ENCODE measurements at regions not wholly inside any gene's neighbourhood (a gene's known extent, or its start where the extent isn't known, plus 50 kb on each side); places are given as distances from the start of the nearest gene placed in this dataset.

GRCh38 chr5:68798877-68799843 lies 294.7 kb upstream of the SLC30A5 start:
- no peaks in the 10 kb centered on the region for H3K36me3 ChIP-seq
- H4K20me1 ChIP-seq = no peaks in the 10 kb centered on the region
- TF ChIP-seq Cebpa-rat (IDR thresholded peaks at IDR 0.05) = no peak
- H3K27ac ChIP-seq = no peak overlapping the region
- H3K4me2 ChIP-seq = no peak overlapping the region
- no peak overlapping the region for H3K4me3 ChIP-seq
- H3K9ac ChIP-seq = no peak overlapping the region
- no peaks in the 10 kb centered on the region for H3K27me3 ChIP-seq
- no peaks in the 10 kb centered on the region for H3K4me1 ChIP-seq
- peaks cover 0 to 6% (median 0%) of the 10 kb centered on the region in 11 experiments; a peak in 4 of 22 replicates for H3K9me3 ChIP-seq (replicated peaks in 1 of 11)

GRCh38 chr5:68802430-68802829 lies 291.4 kb upstream of the SLC30A5 start:
- no peaks in the 10 kb centered on the region for H3K27me3 ChIP-seq
- H3K27ac ChIP-seq = no peak overlapping the region
- no peaks in the 10 kb centered on the region for H3K4me1 ChIP-seq
- H3K9me3 ChIP-seq (replicated peaks in 1 of 11) = peaks cover 0 to 12% (median 0%) of the 10 kb centered on the region in 11 experiments; a peak in 7 of 22 replicates
- H3K4me2 ChIP-seq = no peak overlapping the region
- no peak overlapping the region for H3K4me3 ChIP-seq
- no peaks in the 10 kb centered on the region for H4K20me1 ChIP-seq
- TF ChIP-seq Cebpa-rat (IDR thresholded peaks at IDR 0.05) = no peak
- H3K9ac ChIP-seq = no peak overlapping the region
- no peaks in the 10 kb centered on the region for H3K36me3 ChIP-seq

GRCh38 chr5:68803881-68804319 lies 289.9 kb upstream of the SLC30A5 start:
- Histone ChIP-seq H3K27ac (no peak overlapping the region), H3K4me3 (no peak overlapping the region), H3K9ac (no peak overlapping the region), H3K9me3 (replicated peaks in 1 of 11) (peaks cover 0 to 12% (median 0%) of the 10 kb centered on the region in 11 experiments; a peak in 7 of 22 replicates), H3K4me1 (no peaks in the 10 kb centered on the region), H3K36me3 (no peaks in the 10 kb centered on the region), H3K4me2 (no peak overlapping the region), H3K27me3 (no peaks in the 10 kb centered on the region), H4K20me1 (no peaks in the 10 kb centered on the region)
- no peak for TF ChIP-seq Cebpa-rat (IDR thresholded peaks at IDR 0.05)

- TF ChIP-seq Cebpa-rat (IDR thresholded peaks at IDR 0.05) = no peak
- no peak overlapping the region for H3K27ac ChIP-seq
- H3K27me3 ChIP-seq = no peaks in the 10 kb centered on the region
- H3K9ac ChIP-seq = no peak overlapping the region
- H3K36me3 ChIP-seq = no peaks in the 10 kb centered on the region
- no peak overlapping the region for H3K4me3 ChIP-seq
- peaks cover 0 to 12% (median 0%) of the 10 kb centered on the region in 11 experiments; a peak in 7 of 22 replicates for H3K9me3 ChIP-seq (replicated peaks in 1 of 11)
- H3K4me1 ChIP-seq = no peaks in the 10 kb centered on the region
- H3K4me2 ChIP-seq = no peak overlapping the region
- no peaks in the 10 kb centered on the region for H4K20me1 ChIP-seq
Measured at GRCh38 chr5:68804343-68804742, 289.5 kb upstream of the SLC30A5 start.

GRCh38 chr5:68805444-68805843 lies 288.4 kb upstream of the SLC30A5 start:
- H3K4me2 ChIP-seq = no peak overlapping the region
- peaks cover 0 to 12% (median 0%) of the 10 kb centered on the region in 11 experiments; a peak in 7 of 22 replicates for H3K9me3 ChIP-seq (replicated peaks in 1 of 11)
- H3K27me3 ChIP-seq = no peaks in the 10 kb centered on the region
- H4K20me1 ChIP-seq = no peaks in the 10 kb centered on the region
- TF ChIP-seq Cebpa-rat (IDR thresholded peaks at IDR 0.05) = no peak
- no peak overlapping the region for H3K4me3 ChIP-seq
- H3K36me3 ChIP-seq = no peaks in the 10 kb centered on the region
- H3K27ac ChIP-seq = no peak overlapping the region
- H3K4me1 ChIP-seq = no peaks in the 10 kb centered on the region
- H3K9ac ChIP-seq = no peak overlapping the region

GRCh38 chr5:68817632-68818031 lies 276.2 kb upstream of the SLC30A5 start:
- no peaks in the 10 kb centered on the region for H3K9me3 ChIP-seq (replicated peaks in 1 of 11)
- peak overlapping the region in 6 of 11 experiments; percentile 7 to 60 (median 57); a peak in 6 of 22 replicates for H3K4me2 ChIP-seq
- no peak overlapping the region for H3K9ac ChIP-seq
- no peaks in the 10 kb centered on the region for H3K36me3 ChIP-seq
- H4K20me1 ChIP-seq = no peaks in the 10 kb centered on the region
- no peak overlapping the region for H3K4me3 ChIP-seq
- H3K27ac ChIP-seq = no peak overlapping the region
- no peaks in the 10 kb centered on the region for H3K27me3 ChIP-seq
- H3K4me1 ChIP-seq = peaks cover 0 to 13% (median 9%) of the 10 kb centered on the region in 10 experiments; a peak in 15 of 20 replicates
- no peak for TF ChIP-seq Cebpa-rat (IDR thresholded peaks at IDR 0.05)

- H4K20me1 ChIP-seq = no peaks in the 10 kb centered on the region
- H3K4me1 ChIP-seq = peaks cover 0 to 13% (median 9%) of the 10 kb centered on the region in 10 experiments; a peak in 15 of 20 replicates
- H3K36me3 ChIP-seq = no peaks in the 10 kb centered on the region
- no peak overlapping the region for H3K27ac ChIP-seq
- H3K27me3 ChIP-seq = no peaks in the 10 kb centered on the region
- peak overlapping the region in 9 of 11 experiments; percentile 7 to 60 (median 53); a peak in 16 of 22 replicates for H3K4me2 ChIP-seq
- H3K9ac ChIP-seq = no peak overlapping the region
- no peak overlapping the region for H3K4me3 ChIP-seq
- TF ChIP-seq Cebpa-rat (IDR thresholded peaks at IDR 0.05) = no peak
- H3K9me3 ChIP-seq (replicated peaks in 1 of 11) = no peaks in the 10 kb centered on the region
Measured at GRCh38 chr5:68818057-68818695, 275.6 kb upstream of the SLC30A5 start.

- Histone ChIP-seq H3K9me3 (replicated peaks in 1 of 11) (no peaks in the 10 kb centered on the region), H3K4me2 (peak overlapping the region in 7 of 11 experiments; percentile 19 to 60 (median 55); a peak in 8 of 22 replicates), H4K20me1 (no peaks in the 10 kb centered on the region), H3K4me1 (peaks cover 0 to 13% (median 9%) of the 10 kb centered on the region in 10 experiments; a peak in 15 of 20 replicates), H3K4me3 (no peak overlapping the region), H3K27me3 (no peaks in the 10 kb centered on the region), H3K36me3 (no peaks in the 10 kb centered on the region), H3K9ac (no peak overlapping the region), H3K27ac (no peak overlapping the region)
- TF ChIP-seq Cebpa-rat (IDR thresholded peaks at IDR 0.05) = no peak
Measured at GRCh38 chr5:68818870-68819269, 274.9 kb upstream of the SLC30A5 start.

GRCh38 chr5:68821056-68821455 lies 272.8 kb upstream of the SLC30A5 start:
- Histone ChIP-seq H3K4me1 (peaks cover 0 to 13% (median 9%) of the 10 kb centered on the region in 10 experiments; a peak in 15 of 20 replicates), H3K9me3 (replicated peaks in 1 of 11) (no peaks in the 10 kb centered on the region)
- no peak for TF ChIP-seq Cebpa-rat (IDR thresholded peaks at IDR 0.05)

More at GRCh38 chr5:68821056-68821455, 272.8 kb upstream of the SLC30A5 start:
- H3K4me3 ChIP-seq = no peak overlapping the region
- H3K36me3 ChIP-seq = no peaks in the 10 kb centered on the region
- H3K27ac ChIP-seq = no peak overlapping the region
- no peak overlapping the region for H3K4me2 ChIP-seq
- H3K9ac ChIP-seq = no peak overlapping the region
- H4K20me1 ChIP-seq = no peaks in the 10 kb centered on the region
- H3K27me3 ChIP-seq = no peaks in the 10 kb centered on the region

Data from BLaER1 treated with 17β-estradiol and CSF1 and Interleukin-3, amounts not matched to agents 10 nM and 100 nM (cell line).